ENCODE measurements at regions not wholly inside any gene's neighbourhood (a gene's known extent, or its start where the extent isn't known, plus 50 kb on each side); places are given as distances from the start of the nearest gene placed in this dataset.

GRCh38 chr2:21279525-21279924 is 155.8 kb downstream of the TDRD15 start:
- TF ChIP-seq CTCF (IDR thresholded peaks at IDR 0.05) (no peak), NR2C2 (CRISPR knock-in tag; IDR thresholded peaks at IDR 0.05) (no peak)

Data from WTC11 (cell line).